HFFc6 (cell line): ENCODE measurements at regions not wholly inside any gene's neighbourhood (a gene's known extent, or its start where the extent isn't known, plus 50 kb on each side); places are given as distances from the start of the nearest gene placed in this dataset.

Experiments
- DNase-seq: peaks from one replicate; pipeline ENCODE4 v3.0.0-alpha.2; 2018
- H3K27ac Mint-ChIP-seq: 2 replicates; pipeline ENCODE4 v1.8.0; 2020; ENCODE audit warnings: mild to moderate bottlenecking, mixed read lengths
- H3K27me3 Mint-ChIP-seq: 2 replicates; pipeline ENCODE4 v1.8.0; 2021; ENCODE audit warnings: mild to moderate bottlenecking, moderate library complexity, mixed read lengths; ENCODE audit not compliant: insufficient read depth
- H3K36me3 Mint-ChIP-seq: 2 replicates; pipeline ENCODE4 v1.8.0; 2021; ENCODE audit warnings: low read depth, mixed read lengths
- H3K4me1 Mint-ChIP-seq: 2 replicates; pipeline ENCODE4 v1.8.0; 2020; ENCODE audit warnings: low read depth, mixed read lengths
- H3K4me3 Mint-ChIP-seq: 2 replicates; pipeline ENCODE4 v1.8.0; 2020; ENCODE audit warnings: mild to moderate bottlenecking, moderate library complexity, mixed read lengths
- H3K9me3 Mint-ChIP-seq: 2 replicates; pipeline ENCODE4 v1.8.0; 2020; ENCODE audit warnings: mild to moderate bottlenecking, mixed read lengths
- TF ChIP-seq, protein P1 (sequence below): fragments of 200-600 bp; sonication (generic); IDR thresholded peaks from 2 replicates; pipeline ENCODE4 v1.5.0; 2021; ENCODE audit warnings: antibody characterized with exemption, mild to moderate bottlenecking

DNA sequence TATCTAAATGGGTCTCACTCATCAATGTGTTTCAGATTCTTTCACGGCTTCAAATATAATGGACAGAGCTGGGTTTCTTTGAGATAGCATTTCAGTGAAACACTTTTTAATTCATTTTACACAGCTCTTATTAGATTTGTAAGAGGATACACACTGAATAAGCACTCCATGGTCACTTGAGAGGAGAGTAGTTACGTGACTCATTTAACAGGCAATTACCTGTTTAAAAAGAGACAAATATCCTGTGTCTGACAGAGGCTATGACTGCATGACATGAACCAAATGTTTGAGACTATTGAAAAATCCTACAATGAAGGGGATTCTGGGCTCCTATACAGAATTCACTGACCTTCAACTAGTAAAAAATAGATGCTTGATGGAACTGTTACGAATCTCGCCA is 786.9 kb downstream of the EPHA4 start:
- no peak for DNase-seq
- Mint-ChIP-seq H3K9me3 (no peaks in the 10 kb centered on the region; the same call in 1 of the 2 replicates), H3K27ac (no peak overlapping the region), H3K4me1 (peaks cover 21% of the 10 kb centered on the region), H3K36me3 (no peaks in the 10 kb centered on the region), H3K4me3 (no peak overlapping the region), H3K27me3 (0 out of 2 replicates have a peak, but pooled peaks cover 1% of the 10 kb centered on the region)
- TF ChIP-seq, protein P1, sequence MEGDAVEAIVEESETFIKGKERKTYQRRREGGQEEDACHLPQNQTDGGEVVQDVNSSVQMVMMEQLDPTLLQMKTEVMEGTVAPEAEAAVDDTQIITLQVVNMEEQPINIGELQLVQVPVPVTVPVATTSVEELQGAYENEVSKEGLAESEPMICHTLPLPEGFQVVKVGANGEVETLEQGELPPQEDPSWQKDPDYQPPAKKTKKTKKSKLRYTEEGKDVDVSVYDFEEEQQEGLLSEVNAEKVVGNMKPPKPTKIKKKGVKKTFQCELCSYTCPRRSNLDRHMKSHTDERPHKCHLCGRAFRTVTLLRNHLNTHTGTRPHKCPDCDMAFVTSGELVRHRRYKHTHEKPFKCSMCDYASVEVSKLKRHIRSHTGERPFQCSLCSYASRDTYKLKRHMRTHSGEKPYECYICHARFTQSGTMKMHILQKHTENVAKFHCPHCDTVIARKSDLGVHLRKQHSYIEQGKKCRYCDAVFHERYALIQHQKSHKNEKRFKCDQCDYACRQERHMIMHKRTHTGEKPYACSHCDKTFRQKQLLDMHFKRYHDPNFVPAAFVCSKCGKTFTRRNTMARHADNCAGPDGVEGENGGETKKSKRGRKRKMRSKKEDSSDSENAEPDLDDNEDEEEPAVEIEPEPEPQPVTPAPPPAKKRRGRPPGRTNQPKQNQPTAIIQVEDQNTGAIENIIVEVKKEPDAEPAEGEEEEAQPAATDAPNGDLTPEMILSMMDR, result no peak

DNA sequence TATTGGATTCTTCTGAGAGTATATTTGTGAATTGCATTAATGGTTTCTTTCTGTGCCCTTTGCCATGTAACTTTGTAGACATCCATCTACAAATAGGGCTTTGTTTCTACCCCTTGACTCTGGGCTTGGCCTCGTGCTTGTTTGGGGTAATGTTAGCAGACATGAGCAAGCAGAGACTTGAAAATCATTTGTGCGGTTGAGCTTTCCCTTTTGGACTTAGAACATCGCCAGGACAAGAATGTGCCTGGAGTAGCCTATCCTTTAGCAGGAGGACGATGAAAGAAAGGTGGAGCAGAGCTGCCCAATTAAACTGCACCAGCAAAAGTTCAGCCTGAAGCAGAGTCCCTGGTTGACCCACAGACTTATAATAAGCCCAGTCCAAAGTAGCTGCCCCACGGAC is 785.9 kb downstream of the EPHA4 start:
- no peak overlapping the region for H3K4me3 Mint-ChIP-seq
- no peak overlapping the region for H3K27ac Mint-ChIP-seq
- no peaks in the 10 kb centered on the region; the same call in 1 of the 2 replicates for H3K9me3 Mint-ChIP-seq
- peaks cover 16% of the 10 kb centered on the region; the same call in 1 of the 2 replicates for H3K4me1 Mint-ChIP-seq
- no peak for DNase-seq
- 0 out of 2 replicates have a peak, but pooled peaks cover 1% of the 10 kb centered on the region for H3K27me3 Mint-ChIP-seq
- TF ChIP-seq, protein P1, result no peak
- H3K36me3 Mint-ChIP-seq, result no peaks in the 10 kb centered on the region

DNA sequence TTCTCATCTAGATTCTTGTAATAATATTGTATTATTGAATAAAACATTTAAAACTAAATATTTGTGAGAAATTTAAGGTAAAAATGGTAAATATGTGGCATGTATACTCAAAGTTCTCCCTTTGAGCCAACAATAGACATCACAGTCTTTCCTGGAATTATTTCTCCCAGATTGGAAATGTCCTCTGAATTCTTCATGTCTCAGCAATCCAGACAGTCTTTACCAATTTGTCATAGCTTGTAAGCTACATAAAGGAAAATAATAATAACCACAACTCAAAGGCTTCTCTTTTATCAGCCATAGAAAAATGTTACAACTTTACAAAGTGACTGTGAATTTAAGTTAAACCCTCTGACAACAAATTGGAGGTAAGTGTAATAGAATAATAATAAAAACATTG is 784.9 kb downstream of the EPHA4 start:
- H3K4me3 Mint-ChIP-seq, result no peak overlapping the region
- H3K27me3 Mint-ChIP-seq, result 0 out of 2 replicates have a peak, but pooled peaks cover 1% of the 10 kb centered on the region
- no peaks in the 10 kb centered on the region for H3K36me3 Mint-ChIP-seq
- no peak overlapping the region for H3K27ac Mint-ChIP-seq
- no peaks in the 10 kb centered on the region; the same call in 1 of the 2 replicates for H3K9me3 Mint-ChIP-seq
- TF ChIP-seq, protein P1, result no peak
- peaks cover 16% of the 10 kb centered on the region; the same call in 1 of the 2 replicates for H3K4me1 Mint-ChIP-seq
- DNase-seq, result no peak

DNA sequence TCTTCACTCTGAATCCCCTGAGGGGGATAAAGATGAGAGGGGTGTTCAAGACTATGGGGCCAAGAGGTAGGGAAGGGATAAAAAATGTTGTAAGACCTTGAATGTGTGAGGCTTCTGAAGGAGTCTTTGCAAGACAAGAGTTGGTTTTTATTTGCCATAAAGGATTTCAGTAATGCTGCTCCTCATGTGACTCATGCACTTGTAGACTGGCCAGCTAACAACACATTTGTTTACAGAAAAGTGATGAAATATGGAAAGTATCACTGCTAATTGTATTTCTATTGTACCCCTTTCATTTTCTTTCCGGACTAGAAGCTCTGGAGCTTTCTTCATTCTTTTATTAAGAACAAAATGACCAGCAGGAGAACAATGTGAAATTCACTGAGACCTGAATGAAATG is 782.1 kb downstream of the EPHA4 start:
- DNase-seq, result peak; percentile 56

DNA sequence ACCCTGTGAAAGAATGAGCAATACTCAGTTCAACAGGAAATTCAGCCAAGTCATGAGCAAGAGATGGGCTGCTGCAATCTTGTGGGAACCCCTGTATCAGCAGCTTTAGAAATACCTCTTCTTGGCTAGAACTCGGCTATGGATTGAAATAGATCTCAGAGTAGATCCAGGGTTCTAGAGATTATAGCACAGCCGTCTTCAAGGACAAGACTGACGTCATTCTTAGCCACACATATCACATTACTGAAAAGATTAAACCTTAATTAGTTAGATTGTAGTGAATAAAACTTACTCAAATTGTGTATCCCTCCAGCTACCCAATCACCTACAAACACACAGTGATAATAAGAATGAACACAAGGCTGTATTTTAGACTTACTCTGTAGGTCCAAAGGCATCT is 776.4 kb downstream of the EPHA4 start:
- Mint-ChIP-seq H3K27ac (no peak overlapping the region), H3K4me1 (no peaks in the 10 kb centered on the region), H3K4me3 (no peak overlapping the region), H3K9me3 (no peaks in the 10 kb centered on the region; the same call in 1 of the 2 replicates), H3K36me3 (no peaks in the 10 kb centered on the region), H3K27me3 (0 out of 2 replicates have a peak, but pooled peaks cover 3% of the 10 kb centered on the region)
- DNase-seq, result no peak
- TF ChIP-seq, protein P1, result no peak

More for the DNA sequence above, 782.1 kb downstream of the EPHA4 start:
- peak overlapping the region; percentile 31; the same call in 1 of the 2 replicates for H3K4me3 Mint-ChIP-seq
- H3K4me1 Mint-ChIP-seq, result peaks cover 8% of the 10 kb centered on the region; the same call in 1 of the 2 replicates
- H3K36me3 Mint-ChIP-seq, result no peaks in the 10 kb centered on the region
- no peaks in the 10 kb centered on the region for H3K27me3 Mint-ChIP-seq
- H3K9me3 Mint-ChIP-seq, result no peaks in the 10 kb centered on the region; the same call in 1 of the 2 replicates
- no peak overlapping the region; the same call in 1 of the 2 replicates for H3K27ac Mint-ChIP-seq
- TF ChIP-seq, protein P1, result no peak
